Dendritic cell treated with granulocyte-macrophage colony-stimulating factor and Interleukin-4, amounts not matched to agents 40 ng/mL and 50 ng/mL, for 4 days (primary cell): ENCODE measurements at regions not wholly inside any gene's neighbourhood (a gene's known extent, or its start where the extent isn't known, plus 50 kb on each side); places are given as distances from the start of the nearest gene placed in this dataset.

Experiments
- H3K27ac Mint-ChIP-seq: one replicate; pipeline ENCODE4 v1.8.0; 2022; ENCODE audit warnings: mild to moderate bottlenecking, mixed read lengths
- H3K27me3 Mint-ChIP-seq: one replicate; pipeline ENCODE4 v1.8.0; 2022; ENCODE audit warnings: mild to moderate bottlenecking, mixed read lengths
- H3K36me3 Mint-ChIP-seq: one replicate; pipeline ENCODE4 v1.8.0; 2022; ENCODE audit warnings: low read depth, mixed read lengths
- H3K4me1 Mint-ChIP-seq: one replicate; pipeline ENCODE4 v1.8.0; 2022; ENCODE audit warnings: low read depth, mixed read lengths
- H3K4me3 Mint-ChIP-seq: one replicate; pipeline ENCODE4 v1.8.0; 2022; ENCODE audit warnings: mild to moderate bottlenecking, moderate library complexity, mixed read lengths
- H3K9me3 Mint-ChIP-seq: one replicate; pipeline ENCODE4 v1.8.0; 2022; ENCODE audit warnings: mixed read lengths
- intact Hi-C: fragments of 100-400 bp; cut with micrococcal nuclease; formaldehyde crosslinking; loops from one replicate; pipeline ENCODE4 v1.15.0; 2022

DNA sequence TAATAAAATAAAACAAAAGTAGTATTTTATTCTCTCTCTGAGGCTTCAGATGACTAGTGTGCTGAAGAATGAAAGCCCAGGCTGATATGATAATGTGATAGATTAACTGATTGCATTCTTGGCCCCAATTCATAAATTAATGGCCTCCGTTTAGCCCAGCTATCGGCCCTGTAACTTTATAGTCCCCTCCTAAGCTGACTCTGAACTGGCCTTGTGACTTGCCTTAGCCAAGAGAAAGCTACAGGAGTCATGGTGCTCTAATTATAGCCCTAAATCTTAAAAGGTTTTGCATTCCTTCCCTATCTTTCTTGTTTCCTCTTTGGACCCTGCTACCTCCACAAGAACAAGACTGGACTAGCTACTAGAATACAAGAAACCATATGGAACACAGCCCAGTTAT is 123.2 kb upstream of the EPHA3 start:
- H3K4me3 Mint-ChIP-seq: no peak overlapping the region
- H3K9me3 Mint-ChIP-seq: peaks cover 7% of the 10 kb centered on the region
- intact Hi-C loops: no loop called here
- no peak overlapping the region for H3K27ac Mint-ChIP-seq
- no peaks in the 10 kb centered on the region for H3K36me3 Mint-ChIP-seq
- no peaks in the 10 kb centered on the region for H3K4me1 Mint-ChIP-seq
- H3K27me3 Mint-ChIP-seq: no peaks in the 10 kb centered on the region

DNA sequence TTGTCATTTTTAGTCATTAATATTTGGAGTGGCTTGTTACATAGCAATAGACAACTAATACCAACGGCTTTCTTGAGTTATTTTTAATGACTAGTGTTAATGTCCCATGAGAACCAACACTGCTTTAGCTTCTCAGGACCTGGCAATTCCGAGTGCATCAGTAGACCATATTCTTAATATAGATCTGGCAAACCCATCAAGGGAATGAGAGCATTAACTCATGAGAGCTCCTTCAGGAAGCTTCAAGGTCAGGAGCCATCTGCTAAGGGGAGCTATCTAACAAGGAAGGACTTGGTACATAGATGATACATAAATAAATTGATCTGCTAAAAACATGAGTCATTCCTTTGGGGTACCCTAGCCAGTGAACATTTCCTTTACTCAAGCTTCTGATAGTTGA is 122.6 kb upstream of the EPHA3 start:
- H3K9me3 Mint-ChIP-seq: peaks cover 7% of the 10 kb centered on the region
- intact Hi-C loops: no loop called here
- no peaks in the 10 kb centered on the region for H3K27me3 Mint-ChIP-seq
- H3K36me3 Mint-ChIP-seq: no peaks in the 10 kb centered on the region
- H3K27ac Mint-ChIP-seq: no peak overlapping the region
- no peaks in the 10 kb centered on the region for H3K4me1 Mint-ChIP-seq
- no peak overlapping the region for H3K4me3 Mint-ChIP-seq

DNA sequence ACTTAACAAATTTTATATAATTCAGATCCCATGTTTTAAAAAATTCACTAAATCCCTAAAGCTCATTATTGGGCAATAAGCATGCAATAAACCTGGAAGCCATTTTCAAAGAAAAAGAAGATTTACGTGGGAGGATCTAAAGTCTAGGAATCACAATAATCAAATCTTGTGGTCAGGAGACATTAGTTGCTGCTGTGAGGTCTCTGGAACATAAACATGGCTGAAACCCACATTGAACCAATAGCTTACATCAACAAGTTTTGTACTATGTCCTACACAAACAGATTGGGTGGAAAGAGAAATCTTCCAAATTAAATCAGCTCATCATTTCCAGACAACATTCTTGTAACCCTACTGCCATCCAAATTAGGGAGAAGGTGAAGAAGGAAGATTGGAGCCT is 121.9 kb upstream of the EPHA3 start:
- no peaks in the 10 kb centered on the region for H3K4me1 Mint-ChIP-seq
- H3K27me3 Mint-ChIP-seq: no peaks in the 10 kb centered on the region
- H3K36me3 Mint-ChIP-seq: no peaks in the 10 kb centered on the region
- no peak overlapping the region for H3K27ac Mint-ChIP-seq
- H3K9me3 Mint-ChIP-seq: peaks cover 7% of the 10 kb centered on the region
- no peak overlapping the region for H3K4me3 Mint-ChIP-seq
- intact Hi-C loops: no loop called here

DNA sequence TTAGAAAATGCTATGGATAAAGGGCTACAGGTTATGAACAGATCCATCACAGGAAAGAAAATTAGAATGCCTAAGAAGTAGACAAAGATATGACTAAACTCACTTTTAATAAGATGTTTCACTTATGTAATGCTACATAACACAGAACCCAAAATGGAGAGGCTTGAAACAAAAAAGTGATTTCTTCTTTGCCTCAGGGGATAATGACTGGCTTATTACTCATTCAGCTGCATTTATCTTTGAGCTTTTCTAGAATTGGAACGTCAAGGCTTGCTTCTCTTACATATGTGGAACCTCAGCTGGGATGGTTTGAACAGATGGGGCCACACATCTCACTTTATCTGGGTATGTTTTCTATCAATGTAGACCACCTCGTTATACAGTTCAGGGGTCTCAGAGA is 120.6 kb upstream of the EPHA3 start:
- intact Hi-C loops: no loop called here
- Mint-ChIP-seq H3K4me1 (no peaks in the 10 kb centered on the region), H3K36me3 (no peaks in the 10 kb centered on the region), H3K9me3 (peaks cover 7% of the 10 kb centered on the region), H3K4me3 (no peak overlapping the region), H3K27ac (no peak overlapping the region), H3K27me3 (no peaks in the 10 kb centered on the region)

DNA sequence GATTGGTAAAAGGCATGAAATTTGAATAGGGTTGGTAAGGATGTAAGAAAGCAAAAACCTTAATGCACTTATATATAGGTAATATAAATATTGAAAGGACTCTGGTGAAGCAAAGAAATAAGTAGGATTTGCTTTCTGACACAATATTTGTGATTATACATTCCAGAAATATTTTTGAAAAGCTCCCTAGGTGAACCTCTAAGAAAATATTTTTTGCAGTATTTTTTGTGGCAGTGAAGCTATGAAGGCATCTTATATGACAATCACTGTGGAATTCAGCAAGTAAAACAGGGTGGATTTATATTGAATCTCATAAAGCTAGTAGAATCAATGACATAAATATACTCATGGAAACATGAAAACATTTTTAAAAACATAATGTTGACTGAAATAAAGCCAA is 119.6 kb upstream of the EPHA3 start:
- H3K27me3 Mint-ChIP-seq: no peaks in the 10 kb centered on the region
- H3K4me1 Mint-ChIP-seq: no peaks in the 10 kb centered on the region
- no peaks in the 10 kb centered on the region for H3K36me3 Mint-ChIP-seq
- no peak overlapping the region for H3K27ac Mint-ChIP-seq
- intact Hi-C loops: no loop called here
- H3K9me3 Mint-ChIP-seq: peaks cover 7% of the 10 kb centered on the region
- H3K4me3 Mint-ChIP-seq: no peak overlapping the region

DNA sequence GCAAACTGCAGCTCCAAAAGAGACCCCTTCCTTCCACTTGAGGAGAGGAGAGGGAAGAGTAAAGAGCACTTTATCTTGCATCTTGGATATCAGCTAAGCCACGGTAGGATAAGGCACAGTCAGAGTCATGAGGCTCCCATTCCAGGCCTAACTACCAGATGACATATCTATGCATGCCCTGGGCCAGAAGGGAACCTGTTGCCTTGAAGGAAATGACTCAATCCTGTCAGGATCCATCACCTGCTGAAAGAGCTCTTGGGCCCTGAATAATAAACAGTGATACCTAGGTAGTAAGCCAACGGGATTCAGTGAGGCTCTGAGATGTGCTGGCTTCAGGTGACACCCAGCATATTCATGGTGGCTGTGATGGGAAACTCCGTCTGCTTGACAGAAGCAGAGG is 118.5 kb upstream of the EPHA3 start:
- intact Hi-C loops: no loop called here
- Mint-ChIP-seq H3K27me3 (no peaks in the 10 kb centered on the region), H3K36me3 (no peaks in the 10 kb centered on the region)

DNA sequence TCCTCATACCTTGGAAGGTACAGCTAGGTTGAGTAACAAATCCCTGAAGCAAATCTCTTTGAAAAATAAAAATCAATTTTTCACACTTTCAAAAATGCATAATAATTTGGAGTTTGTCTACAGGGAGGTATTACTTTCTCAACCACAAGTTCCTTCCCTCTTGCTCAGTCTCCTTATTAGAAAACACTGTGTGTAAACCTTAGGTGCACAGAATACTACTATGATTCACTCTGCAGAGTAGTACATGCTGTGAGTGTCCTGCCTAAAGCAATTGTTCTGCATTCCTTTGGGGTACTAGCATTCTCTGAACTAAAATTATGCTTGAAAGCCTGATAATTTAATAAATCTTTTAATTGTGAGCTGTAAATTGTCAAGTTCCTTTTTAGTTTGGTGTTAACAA is 115.9 kb upstream of the EPHA3 start:
- no peaks in the 10 kb centered on the region for H3K36me3 Mint-ChIP-seq
- no peak overlapping the region for H3K4me3 Mint-ChIP-seq
- H3K9me3 Mint-ChIP-seq: peaks cover 9% of the 10 kb centered on the region
- no peaks in the 10 kb centered on the region for H3K27me3 Mint-ChIP-seq
- no peaks in the 10 kb centered on the region for H3K4me1 Mint-ChIP-seq
- intact Hi-C loops: no loop called here
- H3K27ac Mint-ChIP-seq: no peak overlapping the region

More for the DNA sequence above, 118.5 kb upstream of the EPHA3 start:
- no peaks in the 10 kb centered on the region for H3K4me1 Mint-ChIP-seq
- H3K9me3 Mint-ChIP-seq: no peaks in the 10 kb centered on the region
- H3K4me3 Mint-ChIP-seq: no peak overlapping the region
- H3K27ac Mint-ChIP-seq: no peak overlapping the region

DNA sequence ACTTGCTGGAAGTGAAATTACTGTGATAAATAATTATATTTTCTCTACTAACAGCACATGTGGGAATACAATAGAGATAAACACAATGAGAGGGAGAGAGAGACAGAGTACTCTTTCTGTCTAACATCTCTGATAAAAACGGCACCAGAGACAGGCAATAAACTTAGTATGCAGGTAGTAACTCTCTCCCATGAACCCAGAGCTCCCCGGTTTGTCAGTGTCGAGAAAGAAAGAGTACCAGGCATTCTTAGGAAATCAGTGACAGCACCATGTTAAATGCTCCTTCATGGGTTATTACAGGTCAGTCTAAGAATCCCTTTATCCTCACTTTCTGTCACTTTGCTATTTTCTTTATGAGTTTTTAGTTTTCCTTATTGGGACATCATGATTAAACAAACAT is 110.7 kb upstream of the EPHA3 start:
- H3K36me3 Mint-ChIP-seq: no peaks in the 10 kb centered on the region
- intact Hi-C loops: no loop called here

DNA sequence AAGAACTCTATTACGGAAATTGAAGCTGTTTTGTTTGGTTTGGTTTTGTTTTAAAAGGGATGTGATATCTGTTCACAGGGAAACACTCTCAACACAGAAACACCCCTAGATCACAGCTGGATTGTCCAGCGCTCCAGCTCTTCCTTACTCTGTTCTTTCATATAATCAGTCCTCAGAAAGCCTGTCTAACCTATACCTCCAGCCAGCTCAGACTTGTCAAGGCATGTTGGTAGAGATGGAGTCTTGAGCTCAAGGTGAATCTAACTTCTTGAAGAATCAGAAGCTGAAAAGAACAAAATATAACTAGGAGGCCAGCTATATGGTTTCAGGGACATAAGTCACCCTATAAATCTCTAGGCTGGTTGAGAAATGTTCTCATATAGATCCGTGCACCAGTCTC is 110.2 kb upstream of the EPHA3 start:
- Mint-ChIP-seq H3K36me3 (no peaks in the 10 kb centered on the region), H3K27ac (no peak overlapping the region), H3K9me3 (peaks cover 20% of the 10 kb centered on the region), H3K4me3 (no peak overlapping the region), H3K27me3 (no peaks in the 10 kb centered on the region), H3K4me1 (no peaks in the 10 kb centered on the region)
- intact Hi-C loops: no loop called here

More for the DNA sequence above, 110.7 kb upstream of the EPHA3 start:
- no peaks in the 10 kb centered on the region for H3K4me1 Mint-ChIP-seq
- H3K27me3 Mint-ChIP-seq: no peaks in the 10 kb centered on the region
- no peak overlapping the region for H3K4me3 Mint-ChIP-seq
- H3K27ac Mint-ChIP-seq: no peak overlapping the region
- H3K9me3 Mint-ChIP-seq: peaks cover 20% of the 10 kb centered on the region

DNA sequence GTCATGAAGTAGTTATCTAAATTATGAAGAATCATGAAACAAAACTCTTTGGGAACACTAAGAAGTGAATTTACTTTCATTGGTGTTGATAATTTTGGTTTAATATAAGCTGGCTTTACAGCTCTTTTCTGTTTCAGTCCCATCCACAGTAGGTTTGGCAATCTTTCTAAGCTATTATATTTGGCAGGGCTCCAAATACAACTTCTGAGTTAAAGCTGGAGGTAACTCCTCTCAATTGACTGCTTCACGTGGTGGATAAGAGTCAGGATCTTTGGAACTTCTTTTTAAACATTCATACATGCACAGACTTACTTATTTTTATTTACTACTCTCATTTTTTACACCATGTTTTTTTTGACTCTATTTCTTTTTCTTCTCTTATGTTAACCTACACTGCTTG is 106.5 kb upstream of the EPHA3 start:
- Mint-ChIP-seq H3K36me3 (no peaks in the 10 kb centered on the region), H3K4me1 (no peaks in the 10 kb centered on the region), H3K27me3 (no peaks in the 10 kb centered on the region), H3K9me3 (peaks cover 11% of the 10 kb centered on the region), H3K4me3 (no peak overlapping the region), H3K27ac (no peak overlapping the region)
- intact Hi-C loops: no loop called here

DNA sequence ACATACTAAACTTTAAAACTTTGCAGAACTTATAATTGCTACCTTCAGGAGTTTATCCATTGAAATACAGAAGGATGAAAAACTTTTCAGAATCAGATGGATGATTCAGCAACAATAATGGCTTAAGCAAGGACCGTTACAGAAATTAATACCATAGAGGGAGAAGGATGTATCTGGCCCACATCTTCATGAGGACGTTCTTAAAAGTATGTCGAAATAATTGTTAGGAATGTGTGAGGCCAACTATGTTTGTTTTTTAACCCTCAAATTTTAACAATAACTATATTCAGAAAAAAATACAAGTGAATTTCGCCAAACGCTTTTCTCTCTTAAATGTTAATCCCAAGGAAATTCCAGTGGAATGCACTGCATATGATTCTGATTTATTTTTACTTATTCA is 105.2 kb upstream of the EPHA3 start:
- Mint-ChIP-seq H3K36me3 (no peaks in the 10 kb centered on the region), H3K9me3 (peaks cover 11% of the 10 kb centered on the region), H3K4me3 (no peak overlapping the region), H3K27ac (no peak overlapping the region), H3K27me3 (no peaks in the 10 kb centered on the region), H3K4me1 (no peaks in the 10 kb centered on the region)
- intact Hi-C loops: no loop called here

DNA sequence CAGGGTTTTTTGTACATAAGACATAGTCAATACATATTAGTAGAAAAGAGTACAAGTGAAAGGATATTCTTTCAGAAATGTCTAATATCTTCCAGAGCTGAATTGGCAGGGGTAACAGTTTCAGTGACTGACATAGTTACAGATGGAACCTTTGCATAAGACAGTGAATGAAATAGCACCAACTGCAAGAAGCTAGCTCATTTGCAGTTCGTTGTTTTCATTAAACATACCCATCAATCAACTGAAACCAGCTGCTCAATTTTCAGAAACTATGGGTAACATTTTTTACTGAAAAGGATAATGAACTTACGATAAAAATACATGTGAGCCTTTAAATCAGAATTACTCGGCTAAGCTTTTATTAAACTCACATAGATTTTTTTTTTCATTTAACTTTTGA is 93.9 kb upstream of the EPHA3 start:
- Mint-ChIP-seq H3K27me3 (no peaks in the 10 kb centered on the region), H3K4me3 (no peak overlapping the region), H3K36me3 (no peaks in the 10 kb centered on the region), H3K9me3 (peaks cover 9% of the 10 kb centered on the region), H3K27ac (no peak overlapping the region), H3K4me1 (no peaks in the 10 kb centered on the region)
- intact Hi-C loops: no loop called here

DNA sequence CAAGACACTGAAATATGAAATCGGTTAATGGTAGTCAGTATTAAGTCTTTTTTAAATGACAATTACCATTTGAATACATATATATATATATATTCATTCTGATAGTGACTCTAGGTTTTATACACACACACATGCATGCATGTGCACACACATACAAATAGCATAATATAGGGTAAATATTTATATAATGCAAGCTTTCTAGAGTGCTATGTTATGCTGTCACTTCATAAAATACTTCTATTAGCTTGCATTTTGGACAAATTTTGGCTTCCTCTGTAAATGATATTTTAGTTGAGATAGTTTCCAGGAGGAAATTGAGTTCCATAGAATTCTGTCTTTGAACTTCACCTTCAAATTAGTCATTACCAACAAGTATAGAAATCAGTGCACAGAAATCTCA is 89.9 kb upstream of the EPHA3 start:
- no peaks in the 10 kb centered on the region for H3K4me1 Mint-ChIP-seq
- no peak overlapping the region for H3K4me3 Mint-ChIP-seq
- H3K27me3 Mint-ChIP-seq: no peaks in the 10 kb centered on the region
- intact Hi-C loops: no loop called here
- H3K9me3 Mint-ChIP-seq: no peaks in the 10 kb centered on the region
- H3K36me3 Mint-ChIP-seq: no peaks in the 10 kb centered on the region
- no peak overlapping the region for H3K27ac Mint-ChIP-seq

DNA sequence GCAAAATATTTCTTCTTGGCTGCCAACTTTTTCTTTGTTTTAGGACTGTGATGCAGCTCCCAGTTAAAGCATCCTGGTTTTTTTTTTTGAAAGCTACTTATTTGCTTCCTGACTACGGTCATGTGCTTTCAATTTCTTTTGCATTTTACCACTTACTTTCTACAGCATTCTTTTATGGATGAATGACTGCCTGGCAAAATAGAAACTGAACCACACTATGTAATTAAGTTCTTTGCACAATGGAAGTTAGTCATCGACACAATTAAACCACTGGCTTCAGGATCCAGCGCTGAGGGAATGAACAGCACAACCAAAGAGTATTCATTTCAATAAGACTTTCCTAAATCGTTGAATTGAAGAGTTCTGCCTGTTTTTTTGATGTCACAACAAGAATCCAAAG is 82.2 kb upstream of the EPHA3 start:
- intact Hi-C loops: no loop called here
- Mint-ChIP-seq H3K27ac (no peak overlapping the region), H3K27me3 (no peaks in the 10 kb centered on the region)

DNA sequence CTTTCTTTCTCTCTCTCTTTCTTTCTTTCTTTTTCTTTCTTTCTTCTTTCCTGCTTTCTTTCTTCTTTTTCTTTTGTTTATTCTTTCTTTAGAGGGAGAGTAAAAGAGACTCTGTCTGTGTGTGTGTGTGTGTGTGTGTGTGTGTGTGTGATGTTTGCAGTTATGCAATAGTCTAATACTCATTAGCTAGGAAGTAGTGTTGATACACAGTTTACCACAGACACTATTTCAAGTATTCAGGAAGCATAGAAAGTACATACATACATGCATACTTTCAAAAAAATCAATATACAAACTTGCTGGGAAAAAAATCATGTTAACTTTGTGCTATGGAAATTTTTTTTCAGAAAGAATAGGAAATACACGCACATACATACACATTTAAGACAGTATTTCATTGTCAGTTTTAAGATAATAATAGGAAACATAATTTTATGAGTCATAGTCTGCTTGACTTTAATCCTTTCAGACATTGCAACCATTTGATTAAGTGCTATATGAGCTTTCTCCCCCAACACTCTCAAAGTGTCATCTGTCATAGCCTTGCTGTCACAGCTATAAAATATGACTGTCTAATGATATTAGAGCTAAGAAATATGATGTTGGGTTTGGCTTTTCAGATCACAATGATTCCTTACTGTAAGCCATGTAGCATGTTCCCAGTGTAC is 74.9 kb upstream of the EPHA3 start:
- Mint-ChIP-seq H3K4me1 (no peaks in the 10 kb centered on the region), H3K4me3 (no peak overlapping the region), H3K9me3 (peaks cover 23% of the 10 kb centered on the region), H3K36me3 (no peaks in the 10 kb centered on the region), H3K27me3 (no peaks in the 10 kb centered on the region), H3K27ac (no peak overlapping the region)
- intact Hi-C loops: no loop called here

More for the DNA sequence above, 82.2 kb upstream of the EPHA3 start:
- Mint-ChIP-seq H3K9me3 (no peaks in the 10 kb centered on the region), H3K4me3 (no peak overlapping the region), H3K36me3 (no peaks in the 10 kb centered on the region), H3K4me1 (no peaks in the 10 kb centered on the region)
